Body of pancreas (tissue), 4 donors: ENCODE measurements at regions not wholly inside any gene's neighbourhood (a gene's known extent, or its start where the extent isn't known, plus 50 kb on each side); places are given as distances from the start of the nearest gene placed in this dataset.

ENCODE experiments used
- POLR2A ChIP-seq, 3 donors: fragments of 450-650 bp; IDR thresholded peaks; one replicate each; pipeline ENCODE4 v1.6.1; 2016; ENCODE audit warnings: antibody characterized with exemption in 3 of 3, mild to moderate bottlenecking in 2 of 3
- TF ChIP-seq, protein P1 (sequence below), 7 experiments: fragments of 450-650 bp in 4 of 7; fragments of 200-600 bp in 3 of 7; sonication (generic) in 3 of 7; IDR thresholded peaks; one replicate each; pipeline ENCODE4 v1.5.1; 2016 to 2019; ENCODE audit warnings: antibody characterized with exemption in 7 of 7

DNA sequence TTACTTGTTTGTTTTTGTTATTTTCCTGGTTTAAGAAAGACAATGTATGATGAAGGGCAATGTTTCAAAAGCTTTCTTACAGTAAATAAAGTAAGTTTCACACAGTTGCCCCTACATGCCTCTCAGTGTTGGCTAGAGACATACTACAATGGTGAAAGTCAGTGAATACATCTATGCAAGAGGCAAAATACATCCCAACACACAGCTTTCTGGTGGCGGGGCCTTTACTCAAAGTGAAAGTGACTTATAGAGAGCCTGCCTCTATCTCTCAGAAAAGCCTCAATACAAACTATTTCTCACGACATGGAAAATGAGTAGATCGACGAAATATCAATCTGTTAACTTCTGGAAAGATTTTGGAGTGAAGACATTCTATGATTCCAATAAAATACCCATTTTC lies 122.3 kb downstream of the SLC30A10 start:
- no peak for TF ChIP-seq POLR2A (IDR thresholded peaks at IDR 0.05)
- TF ChIP-seq, protein P1, sequence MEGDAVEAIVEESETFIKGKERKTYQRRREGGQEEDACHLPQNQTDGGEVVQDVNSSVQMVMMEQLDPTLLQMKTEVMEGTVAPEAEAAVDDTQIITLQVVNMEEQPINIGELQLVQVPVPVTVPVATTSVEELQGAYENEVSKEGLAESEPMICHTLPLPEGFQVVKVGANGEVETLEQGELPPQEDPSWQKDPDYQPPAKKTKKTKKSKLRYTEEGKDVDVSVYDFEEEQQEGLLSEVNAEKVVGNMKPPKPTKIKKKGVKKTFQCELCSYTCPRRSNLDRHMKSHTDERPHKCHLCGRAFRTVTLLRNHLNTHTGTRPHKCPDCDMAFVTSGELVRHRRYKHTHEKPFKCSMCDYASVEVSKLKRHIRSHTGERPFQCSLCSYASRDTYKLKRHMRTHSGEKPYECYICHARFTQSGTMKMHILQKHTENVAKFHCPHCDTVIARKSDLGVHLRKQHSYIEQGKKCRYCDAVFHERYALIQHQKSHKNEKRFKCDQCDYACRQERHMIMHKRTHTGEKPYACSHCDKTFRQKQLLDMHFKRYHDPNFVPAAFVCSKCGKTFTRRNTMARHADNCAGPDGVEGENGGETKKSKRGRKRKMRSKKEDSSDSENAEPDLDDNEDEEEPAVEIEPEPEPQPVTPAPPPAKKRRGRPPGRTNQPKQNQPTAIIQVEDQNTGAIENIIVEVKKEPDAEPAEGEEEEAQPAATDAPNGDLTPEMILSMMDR (IDR thresholded peaks at IDR 0.05): no peak
